Keratinocyte (primary cell): ENCODE measurements at regions not wholly inside any gene's neighbourhood (a gene's known extent, or its start where the extent isn't known, plus 50 kb on each side); places are given as distances from the start of the nearest gene placed in this dataset.

Experiments used
- DNase-seq: peaks from one replicate; pipeline ENCODE4 v3.0.0-alpha.2; 2011; ENCODE audit warnings: low read depth, missing footprints, low spot score
- FAIRE-seq: peaks from 2 replicates; lab custom pipeline; 2011; peaks lifted over from hg19 to GRCh38; lab: Jason Lieb, UNC
- H2AFZ ChIP-seq: 2 replicates; pipeline ENCODE4 v1.6.0; 2012; ENCODE audit warnings: low read length, control low read depth, inconsistent platforms; ENCODE audit not compliant: control insufficient read depth
- H3K27ac ChIP-seq: 2 replicates; pipeline ENCODE4 v1.5.1; 2011; ENCODE audit warnings: low read length; ENCODE audit not compliant: control insufficient read depth, insufficient read depth
- H3K27me3 ChIP-seq: 3 replicates; pipeline ENCODE4 v1.6.0; 2011; ENCODE audit warnings: low read length; ENCODE audit not compliant: control insufficient read depth, insufficient read depth; ENCODE audit errors: extremely low read depth
- H3K36me3 ChIP-seq, 2 experiments: 2 replicates in 1 of 2; 3 replicates in 1 of 2; pipeline ENCODE4 v1.5.1; 2011; ENCODE audit warnings: low read length in 2 of 2, mild to moderate bottlenecking in 1 of 2; ENCODE audit not compliant: control insufficient read depth in 2 of 2, insufficient read depth in 2 of 2; ENCODE audit errors: extremely low read depth in 1 of 2
- H3K4me1 ChIP-seq: 3 replicates; pipeline ENCODE4 v1.5.1; 2011; ENCODE audit warnings: low read length; ENCODE audit not compliant: control insufficient read depth, insufficient read depth; ENCODE audit errors: extremely low read depth
- H3K4me2 ChIP-seq: 3 replicates; pipeline ENCODE4 v1.6.0; 2011; ENCODE audit warnings: low read depth, low read length; ENCODE audit not compliant: control insufficient read depth, insufficient read depth; ENCODE audit errors: extremely low read depth
- H3K4me3 ChIP-seq, 3 experiments: fragments of 200-600 bp in 1 of 3; sonication (generic) in 1 of 3; 2 replicates in 2 of 3; 3 replicates in 1 of 3; pipeline ENCODE4 v1.5.1; 2011 to 2016; ENCODE audit warnings: low read length in 3 of 3, mild to moderate bottlenecking in 3 of 3, control low read depth in 2 of 3, inconsistent platforms in 1 of 3, low read depth in 1 of 3, mixed read lengths in 1 of 3, mixed run types in 1 of 3, moderate library complexity in 1 of 3; ENCODE audit not compliant: control insufficient read depth in 2 of 3, insufficient read depth in 2 of 3; ENCODE audit errors: extremely low read depth in 1 of 3
- H3K79me2 ChIP-seq: 2 replicates; pipeline ENCODE4 v1.6.0; 2012; ENCODE audit warnings: low read length; ENCODE audit not compliant: control insufficient read depth, insufficient read depth
- H3K9ac ChIP-seq: 3 replicates; pipeline ENCODE4 v1.6.0; 2011; ENCODE audit warnings: low read length; ENCODE audit not compliant: control insufficient read depth, insufficient read depth; ENCODE audit errors: extremely low read depth
- H3K9me1 ChIP-seq: 3 replicates; pipeline ENCODE4 v1.6.0; 2011; ENCODE audit warnings: low read length; ENCODE audit not compliant: control insufficient read depth, insufficient read depth; ENCODE audit errors: extremely low read depth
- H3K9me3 ChIP-seq: 2 replicates; pipeline ENCODE4 v1.5.1; 2012; ENCODE audit warnings: low read depth, low read length; ENCODE audit not compliant: control insufficient read depth
- H4K20me1 ChIP-seq: 3 replicates; pipeline ENCODE4 v1.6.0; 2011; ENCODE audit warnings: low read length; ENCODE audit not compliant: control insufficient read depth, insufficient read depth; ENCODE audit errors: extremely low read depth
- EZH2 ChIP-seq: IDR thresholded peaks from one replicate; pipeline ENCODE4 v1.6.1; 2012; ENCODE audit warnings: inconsistent platforms, mild to moderate bottlenecking, low read length, moderate library complexity
- dilution Hi-C: fragments of 300-500 bp; cut with MboI; formaldehyde crosslinking; loops from one replicate; pipeline ENCODE4 v1.7.0; 2020; ENCODE audit warnings: low sequenced_read_pairs; ENCODE audit not compliant: extremely low pct_ligation_motif_present
- TF ChIP-seq, protein P1 (sequence below), 3 experiments: IDR thresholded peaks in 1 of 3; conservative IDR thresholded peaks in 1 of 3; optimal IDR thresholded peaks in 1 of 3; 2 replicates in 2 of 3; 3 replicates in 1 of 3; pipeline versions ENCODE3 to v1.5.1; 2011; ENCODE audit warnings: low read length in 3 of 3, mild to moderate bottlenecking in 3 of 3, moderate library complexity in 2 of 3, control low read depth in 1 of 3, inconsistent platforms in 1 of 3; ENCODE audit not compliant: insufficient read depth in 2 of 3; ENCODE audit errors: extremely low read depth in 1 of 3

DNA sequence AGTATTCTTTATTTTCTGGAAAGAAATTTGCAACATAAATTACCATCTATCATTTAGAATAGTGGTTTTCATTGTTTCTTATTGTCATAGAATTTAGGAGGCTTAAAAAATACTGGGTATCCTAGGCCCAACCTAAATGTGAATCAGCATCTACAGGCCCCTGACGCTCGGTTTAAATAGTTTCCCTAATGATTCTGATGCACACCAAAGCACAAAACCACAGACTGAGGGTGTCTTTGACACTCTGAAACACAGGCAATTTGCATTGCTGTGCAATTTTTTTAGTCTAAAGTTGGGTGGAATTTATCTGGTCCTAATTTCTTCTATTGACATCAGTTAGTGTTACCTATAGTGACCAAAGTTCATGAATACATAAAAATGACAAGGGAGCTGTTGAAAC lies 87.6 kb upstream of the SSTR1 start:
- TF ChIP-seq EZH2 = no peak
- TF ChIP-seq, protein P1, sequence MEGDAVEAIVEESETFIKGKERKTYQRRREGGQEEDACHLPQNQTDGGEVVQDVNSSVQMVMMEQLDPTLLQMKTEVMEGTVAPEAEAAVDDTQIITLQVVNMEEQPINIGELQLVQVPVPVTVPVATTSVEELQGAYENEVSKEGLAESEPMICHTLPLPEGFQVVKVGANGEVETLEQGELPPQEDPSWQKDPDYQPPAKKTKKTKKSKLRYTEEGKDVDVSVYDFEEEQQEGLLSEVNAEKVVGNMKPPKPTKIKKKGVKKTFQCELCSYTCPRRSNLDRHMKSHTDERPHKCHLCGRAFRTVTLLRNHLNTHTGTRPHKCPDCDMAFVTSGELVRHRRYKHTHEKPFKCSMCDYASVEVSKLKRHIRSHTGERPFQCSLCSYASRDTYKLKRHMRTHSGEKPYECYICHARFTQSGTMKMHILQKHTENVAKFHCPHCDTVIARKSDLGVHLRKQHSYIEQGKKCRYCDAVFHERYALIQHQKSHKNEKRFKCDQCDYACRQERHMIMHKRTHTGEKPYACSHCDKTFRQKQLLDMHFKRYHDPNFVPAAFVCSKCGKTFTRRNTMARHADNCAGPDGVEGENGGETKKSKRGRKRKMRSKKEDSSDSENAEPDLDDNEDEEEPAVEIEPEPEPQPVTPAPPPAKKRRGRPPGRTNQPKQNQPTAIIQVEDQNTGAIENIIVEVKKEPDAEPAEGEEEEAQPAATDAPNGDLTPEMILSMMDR (optimal IDR thresholded peaks at IDR 0.05 in 1 of 3, IDR thresholded peaks at IDR 0.05 in 1 of 3, conservative IDR thresholded peaks at IDR 0.05 in 1 of 3; ENCODE audit: extremely low read depth in 1 of 3, insufficient read depth in 2 of 3, low read length in 3 of 3) = no peak

DNA sequence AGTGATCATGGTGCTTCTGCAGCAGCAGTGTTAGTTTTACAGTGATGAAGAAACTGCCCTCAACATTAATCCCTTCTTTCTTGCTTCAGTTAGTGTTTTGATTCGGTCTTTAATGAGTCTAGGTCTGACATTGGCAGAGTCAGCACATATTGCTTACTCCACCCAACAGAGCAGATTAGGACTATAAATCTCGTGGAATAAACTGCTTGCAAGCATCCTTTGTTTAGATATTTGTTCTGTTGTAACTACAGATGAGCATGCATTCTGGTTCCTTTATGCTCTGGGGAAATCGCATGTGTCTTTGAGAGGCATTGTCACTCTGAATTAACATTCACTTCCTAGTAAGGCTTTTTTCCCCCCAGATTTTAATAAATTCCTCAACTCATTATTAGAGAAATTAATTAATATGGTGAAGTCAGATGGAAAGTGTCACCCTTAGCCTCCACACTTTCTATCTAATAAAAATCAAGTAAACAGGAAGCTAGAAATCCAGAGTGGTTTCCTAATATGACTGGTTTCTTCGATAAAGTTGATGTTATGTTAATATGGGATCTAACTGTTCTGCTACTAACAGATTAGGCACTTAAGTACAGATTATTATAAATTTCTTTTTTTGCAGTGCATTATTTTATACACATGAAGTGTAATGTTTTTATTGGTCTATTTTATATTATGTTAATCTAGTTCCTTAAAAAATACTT lies 86.2 kb upstream of the SSTR1 start:
- no peak overlapping the region for H3K27ac ChIP-seq
- no peaks in the 10 kb centered on the region for H3K79me2 ChIP-seq
- DNase-seq (no peak), FAIRE-seq (no peak)
- no peaks in the 10 kb centered on the region for H3K36me3 ChIP-seq
- no peaks in the 10 kb centered on the region for H3K9me3 ChIP-seq
- peaks cover 9% of the 10 kb centered on the region for H3K4me1 ChIP-seq
- no peak for TF ChIP-seq EZH2
- TF ChIP-seq, protein P1 (optimal IDR thresholded peaks at IDR 0.05 in 1 of 3, IDR thresholded peaks at IDR 0.05 in 1 of 3, conservative IDR thresholded peaks at IDR 0.05 in 1 of 3; ENCODE audit: extremely low read depth in 1 of 3, insufficient read depth in 2 of 3, low read length in 3 of 3) = no peak
- no peak overlapping the region for H2AFZ ChIP-seq
- H3K4me3 ChIP-seq = no peak overlapping the region
- H3K9me1 ChIP-seq = no peaks in the 10 kb centered on the region
- H3K4me2 ChIP-seq = no peak overlapping the region
- H3K27me3 ChIP-seq = no peaks in the 10 kb centered on the region
- dilution Hi-C loops = no loop called here
- no peak overlapping the region for H3K9ac ChIP-seq
- H4K20me1 ChIP-seq = no peaks in the 10 kb centered on the region

More for the DNA sequence above, 87.6 kb upstream of the SSTR1 start:
- H3K4me2 ChIP-seq = no peak overlapping the region
- no peaks in the 10 kb centered on the region for H3K36me3 ChIP-seq
- peaks cover 9% of the 10 kb centered on the region for H3K4me1 ChIP-seq
- H3K27ac ChIP-seq = no peak overlapping the region
- H4K20me1 ChIP-seq = no peaks in the 10 kb centered on the region
- no peak overlapping the region for H3K4me3 ChIP-seq
- no peak for DNase-seq
- H3K9ac ChIP-seq = no peak overlapping the region
- FAIRE-seq = no peak
- no peak overlapping the region for H2AFZ ChIP-seq
- H3K9me1 ChIP-seq = no peaks in the 10 kb centered on the region
- no peaks in the 10 kb centered on the region for H3K9me3 ChIP-seq
- dilution Hi-C loops = no loop called here
- H3K79me2 ChIP-seq = no peaks in the 10 kb centered on the region
- H3K27me3 ChIP-seq = no peaks in the 10 kb centered on the region
